ENCODE measurements at regions not wholly inside any gene's neighbourhood (a gene's known extent, or its start where the extent isn't known, plus 50 kb on each side); places are given as distances from the start of the nearest gene placed in this dataset.

DNA sequence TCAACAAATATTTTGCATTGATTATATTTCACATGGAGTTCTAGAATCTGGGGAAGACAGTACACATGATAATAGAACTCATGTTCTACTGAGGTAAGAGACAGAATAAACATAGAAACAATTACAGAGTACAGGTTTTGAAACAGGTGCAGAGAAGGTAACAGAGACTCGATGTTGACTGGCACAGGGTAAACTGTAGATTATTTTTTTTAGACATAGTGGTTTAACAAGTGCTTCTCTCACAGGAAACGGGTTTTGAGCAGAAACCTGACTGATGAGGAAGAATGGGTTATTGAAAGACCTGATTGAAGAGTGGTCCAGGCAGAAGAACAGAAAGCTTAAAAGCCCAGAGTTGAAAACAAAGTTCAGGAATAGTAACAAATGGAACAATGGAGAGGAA lies 1002.5 kb upstream of the FAM98A start (continued):
- TF ChIP-seq NFIC (IDR thresholded peaks at IDR 0.05; ENCODE audit: borderline replicate concordance) (no peak), MXI1 (IDR thresholded peaks at IDR 0.05; ENCODE audit: low read depth, low read length) (no peak)

DNA sequence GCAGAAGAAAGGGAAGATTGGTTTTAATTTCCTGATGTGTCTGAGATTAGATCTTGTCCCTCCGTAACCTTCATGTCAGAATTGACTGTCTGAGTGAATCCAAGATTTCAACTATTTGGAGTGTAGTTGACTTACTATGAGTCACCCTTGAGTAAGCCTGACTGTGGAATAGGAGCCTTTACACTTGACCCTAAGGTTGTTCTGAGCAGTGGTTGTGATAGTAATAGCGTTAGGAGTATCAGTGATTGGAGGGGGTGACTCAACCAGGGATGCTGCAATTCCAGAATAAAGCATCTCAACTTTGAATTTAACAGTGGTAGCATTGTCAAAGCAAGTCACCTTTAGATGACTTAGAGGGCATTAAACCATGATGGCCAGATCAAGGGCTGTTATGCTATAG lies 979.5 kb upstream of the FAM98A start:
- Histone ChIP-seq H3K4me1 (ENCODE audit: control insufficient read depth in 1 of 2, insufficient read depth in 2 of 2, low read depth in 1 of 2, low read length in 1 of 2) (no peaks in the 10 kb centered on the region), H3K27me3 (ENCODE audit: insufficient read depth) (no peaks in the 10 kb centered on the region), H3F3A (replicated peaks; ENCODE audit: insufficient read depth) (no peaks in the 10 kb centered on the region), H4K20me1 (ENCODE audit: insufficient read depth) (no peaks in the 10 kb centered on the region), H3K4me3 (ENCODE audit: low read depth in 2 of 2, low read length in 1 of 2) (no peak overlapping the region), H3K79me2 (ENCODE audit: insufficient read depth) (no peaks in the 10 kb centered on the region), H3K9me2 (no peaks in the 10 kb centered on the region), H3K4me2 (no peak overlapping the region), H3K36me3 (replicated peaks in 1 of 2; ENCODE audit: control insufficient read depth in 1 of 2, insufficient read depth in 2 of 2, low read length in 1 of 2) (no peaks in the 10 kb centered on the region), H3K9me3 (peaks cover 5% of the 10 kb centered on the region; the same call in 1 of the 2 replicates), H3K9ac (no peak overlapping the region), H2AFZ (ENCODE audit: low read depth) (no peak overlapping the region), H3K27ac (ENCODE audit: low read depth in 2 of 2, low read length in 1 of 2) (no peak overlapping the region)
- TF ChIP-seq RCOR1 (IDR thresholded peaks at IDR 0.05; ENCODE audit: low read length) (no peak), NRF1 (IDR thresholded peaks at IDR 0.05; ENCODE audit: low read depth, low read length) (no peak), FOXJ3 (CRISPR knock-in tag; IDR thresholded peaks at IDR 0.05) (no peak), MXI1 (IDR thresholded peaks at IDR 0.05; ENCODE audit: low read depth, low read length) (no peak), RXRA (IDR thresholded peaks at IDR 0.05; ENCODE audit: borderline replicate concordance, low read depth) (no peak), SMC3 (IDR thresholded peaks at IDR 0.05; ENCODE audit: low read depth, low read length) (no peak), YY1 (IDR thresholded peaks at IDR 0.05; ENCODE audit: low read depth) (no peak), EP300 (IDR thresholded peaks at IDR 0.05; ENCODE audit: borderline replicate concordance in 1 of 2, low read depth in 1 of 2, low read length in 1 of 2) (no peak), TAF1 (IDR thresholded peaks at IDR 0.05; ENCODE audit: borderline replicate concordance, low read depth, low read length) (no peak), FOSL2 (IDR thresholded peaks at IDR 0.05; ENCODE audit: borderline replicate concordance, low read depth) (no peak), POLR2AphosphoS5 (IDR thresholded peaks at IDR 0.05; ENCODE audit: low read depth, low read length) (no peak), JUND (IDR thresholded peaks at IDR 0.05) (no peak), SIN3A (IDR thresholded peaks at IDR 0.05; ENCODE audit: borderline replicate concordance, low read depth, low read length) (no peak), RFX5 (IDR thresholded peaks at IDR 0.05; ENCODE audit: low read length) (no peak)
- TF ChIP-seq, protein P1, sequence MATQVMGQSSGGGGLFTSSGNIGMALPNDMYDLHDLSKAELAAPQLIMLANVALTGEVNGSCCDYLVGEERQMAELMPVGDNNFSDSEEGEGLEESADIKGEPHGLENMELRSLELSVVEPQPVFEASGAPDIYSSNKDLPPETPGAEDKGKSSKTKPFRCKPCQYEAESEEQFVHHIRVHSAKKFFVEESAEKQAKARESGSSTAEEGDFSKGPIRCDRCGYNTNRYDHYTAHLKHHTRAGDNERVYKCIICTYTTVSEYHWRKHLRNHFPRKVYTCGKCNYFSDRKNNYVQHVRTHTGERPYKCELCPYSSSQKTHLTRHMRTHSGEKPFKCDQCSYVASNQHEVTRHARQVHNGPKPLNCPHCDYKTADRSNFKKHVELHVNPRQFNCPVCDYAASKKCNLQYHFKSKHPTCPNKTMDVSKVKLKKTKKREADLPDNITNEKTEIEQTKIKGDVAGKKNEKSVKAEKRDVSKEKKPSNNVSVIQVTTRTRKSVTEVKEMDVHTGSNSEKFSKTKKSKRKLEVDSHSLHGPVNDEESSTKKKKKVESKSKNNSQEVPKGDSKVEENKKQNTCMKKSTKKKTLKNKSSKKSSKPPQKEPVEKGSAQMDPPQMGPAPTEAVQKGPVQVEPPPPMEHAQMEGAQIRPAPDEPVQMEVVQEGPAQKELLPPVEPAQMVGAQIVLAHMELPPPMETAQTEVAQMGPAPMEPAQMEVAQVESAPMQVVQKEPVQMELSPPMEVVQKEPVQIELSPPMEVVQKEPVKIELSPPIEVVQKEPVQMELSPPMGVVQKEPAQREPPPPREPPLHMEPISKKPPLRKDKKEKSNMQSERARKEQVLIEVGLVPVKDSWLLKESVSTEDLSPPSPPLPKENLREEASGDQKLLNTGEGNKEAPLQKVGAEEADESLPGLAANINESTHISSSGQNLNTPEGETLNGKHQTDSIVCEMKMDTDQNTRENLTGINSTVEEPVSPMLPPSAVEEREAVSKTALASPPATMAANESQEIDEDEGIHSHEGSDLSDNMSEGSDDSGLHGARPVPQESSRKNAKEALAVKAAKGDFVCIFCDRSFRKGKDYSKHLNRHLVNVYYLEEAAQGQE (IDR thresholded peaks at IDR 0.05; ENCODE audit: low read depth, low read length): no peak
- TF ChIP-seq, protein P2, sequence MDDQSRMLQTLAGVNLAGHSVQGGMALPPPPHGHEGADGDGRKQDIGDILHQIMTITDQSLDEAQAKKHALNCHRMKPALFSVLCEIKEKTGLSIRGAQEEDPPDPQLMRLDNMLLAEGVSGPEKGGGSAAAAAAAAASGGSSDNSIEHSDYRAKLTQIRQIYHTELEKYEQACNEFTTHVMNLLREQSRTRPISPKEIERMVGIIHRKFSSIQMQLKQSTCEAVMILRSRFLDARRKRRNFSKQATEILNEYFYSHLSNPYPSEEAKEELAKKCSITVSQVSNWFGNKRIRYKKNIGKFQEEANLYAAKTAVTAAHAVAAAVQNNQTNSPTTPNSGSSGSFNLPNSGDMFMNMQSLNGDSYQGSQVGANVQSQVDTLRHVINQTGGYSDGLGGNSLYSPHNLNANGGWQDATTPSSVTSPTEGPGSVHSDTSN (IDR thresholded peaks at IDR 0.05): no peak
- TF ChIP-seq, protein P3, sequence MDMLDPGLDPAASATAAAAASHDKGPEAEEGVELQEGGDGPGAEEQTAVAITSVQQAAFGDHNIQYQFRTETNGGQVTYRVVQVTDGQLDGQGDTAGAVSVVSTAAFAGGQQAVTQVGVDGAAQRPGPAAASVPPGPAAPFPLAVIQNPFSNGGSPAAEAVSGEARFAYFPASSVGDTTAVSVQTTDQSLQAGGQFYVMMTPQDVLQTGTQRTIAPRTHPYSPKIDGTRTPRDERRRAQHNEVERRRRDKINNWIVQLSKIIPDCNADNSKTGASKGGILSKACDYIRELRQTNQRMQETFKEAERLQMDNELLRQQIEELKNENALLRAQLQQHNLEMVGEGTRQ (IDR thresholded peaks at IDR 0.05; ENCODE audit: borderline replicate concordance, low read depth, low read length): no peak
- TF ChIP-seq, protein P4, sequence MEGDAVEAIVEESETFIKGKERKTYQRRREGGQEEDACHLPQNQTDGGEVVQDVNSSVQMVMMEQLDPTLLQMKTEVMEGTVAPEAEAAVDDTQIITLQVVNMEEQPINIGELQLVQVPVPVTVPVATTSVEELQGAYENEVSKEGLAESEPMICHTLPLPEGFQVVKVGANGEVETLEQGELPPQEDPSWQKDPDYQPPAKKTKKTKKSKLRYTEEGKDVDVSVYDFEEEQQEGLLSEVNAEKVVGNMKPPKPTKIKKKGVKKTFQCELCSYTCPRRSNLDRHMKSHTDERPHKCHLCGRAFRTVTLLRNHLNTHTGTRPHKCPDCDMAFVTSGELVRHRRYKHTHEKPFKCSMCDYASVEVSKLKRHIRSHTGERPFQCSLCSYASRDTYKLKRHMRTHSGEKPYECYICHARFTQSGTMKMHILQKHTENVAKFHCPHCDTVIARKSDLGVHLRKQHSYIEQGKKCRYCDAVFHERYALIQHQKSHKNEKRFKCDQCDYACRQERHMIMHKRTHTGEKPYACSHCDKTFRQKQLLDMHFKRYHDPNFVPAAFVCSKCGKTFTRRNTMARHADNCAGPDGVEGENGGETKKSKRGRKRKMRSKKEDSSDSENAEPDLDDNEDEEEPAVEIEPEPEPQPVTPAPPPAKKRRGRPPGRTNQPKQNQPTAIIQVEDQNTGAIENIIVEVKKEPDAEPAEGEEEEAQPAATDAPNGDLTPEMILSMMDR (IDR thresholded peaks at IDR 0.05): no peak
- TF ChIP-seq, protein P5, sequence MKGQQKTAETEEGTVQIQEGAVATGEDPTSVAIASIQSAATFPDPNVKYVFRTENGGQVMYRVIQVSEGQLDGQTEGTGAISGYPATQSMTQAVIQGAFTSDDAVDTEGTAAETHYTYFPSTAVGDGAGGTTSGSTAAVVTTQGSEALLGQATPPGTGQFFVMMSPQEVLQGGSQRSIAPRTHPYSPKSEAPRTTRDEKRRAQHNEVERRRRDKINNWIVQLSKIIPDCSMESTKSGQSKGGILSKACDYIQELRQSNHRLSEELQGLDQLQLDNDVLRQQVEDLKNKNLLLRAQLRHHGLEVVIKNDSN (IDR thresholded peaks at IDR 0.05; ENCODE audit: borderline replicate concordance, low read depth): no peak
- TF ChIP-seq, protein P6, sequence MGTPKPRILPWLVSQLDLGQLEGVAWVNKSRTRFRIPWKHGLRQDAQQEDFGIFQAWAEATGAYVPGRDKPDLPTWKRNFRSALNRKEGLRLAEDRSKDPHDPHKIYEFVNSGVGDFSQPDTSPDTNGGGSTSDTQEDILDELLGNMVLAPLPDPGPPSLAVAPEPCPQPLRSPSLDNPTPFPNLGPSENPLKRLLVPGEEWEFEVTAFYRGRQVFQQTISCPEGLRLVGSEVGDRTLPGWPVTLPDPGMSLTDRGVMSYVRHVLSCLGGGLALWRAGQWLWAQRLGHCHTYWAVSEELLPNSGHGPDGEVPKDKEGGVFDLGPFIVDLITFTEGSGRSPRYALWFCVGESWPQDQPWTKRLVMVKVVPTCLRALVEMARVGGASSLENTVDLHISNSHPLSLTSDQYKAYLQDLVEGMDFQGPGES (IDR thresholded peaks at IDR 0.05; ENCODE audit: low read depth, low read length): no peak
- no peak for DNase-seq
- POLR2A ChIA-PET: no interaction called here
- WGBS (ENCODE audit: low lambda C conversion rate): 0% methylated on average over 2 of the region's 2 CpGs
- CTCF ChIA-PET: no interaction called here

Measured in SK-N-SH (cell line).